HEK293 (cell line): ENCODE measurements at regions not wholly inside any gene's neighbourhood (a gene's known extent, or its start where the extent isn't known, plus 50 kb on each side); places are given as distances from the start of the nearest gene placed in this dataset.

Source experiments
- BCL11A ChIP-seq: fragments of 450-650 bp; formaldehyde crosslinking; IDR thresholded peaks from 2 replicates; pipeline ENCODE4 v1.5.1; 2016; ENCODE audit warnings: low read depth, missing biosample characterization, missing genetic modification characterization
- ZFP37 ChIP-seq: fragments of 450-650 bp; formaldehyde crosslinking; IDR thresholded peaks from 2 replicates; pipeline ENCODE4 v1.5.1; 2016; ENCODE audit warnings: missing biosample characterization, missing genetic modification characterization
- ZNF114 ChIP-seq: fragments of 450-650 bp; formaldehyde crosslinking; IDR thresholded peaks from 2 replicates; pipeline ENCODE4 v1.5.0; 2017; ENCODE audit warnings: missing biosample characterization, missing genetic modification characterization
- TF ChIP-seq, protein P1 (sequence below): fragments of 450-650 bp; formaldehyde crosslinking; IDR thresholded peaks from 2 replicates; pipeline ENCODE4 v1.5.1; 2016; ENCODE audit warnings: missing biosample characterization, missing genetic modification characterization
- TF ChIP-seq, protein P2 (sequence below): fragments of 450-650 bp; formaldehyde crosslinking; IDR thresholded peaks from 2 replicates; pipeline ENCODE4 v1.5.1; 2017; ENCODE audit warnings: missing biosample characterization, mild to moderate bottlenecking, missing genetic modification characterization, moderate library complexity
- TF ChIP-seq, protein P3 (sequence below): fragments of 450-650 bp; formaldehyde crosslinking; IDR thresholded peaks from 2 replicates; pipeline ENCODE4 v1.5.1; 2016; ENCODE audit warnings: missing biosample characterization, missing genetic modification characterization
- TF ChIP-seq, protein P4 (sequence below): fragments of 450-650 bp; formaldehyde crosslinking; IDR thresholded peaks from 2 replicates; pipeline ENCODE4 v1.5.1; 2016; ENCODE audit warnings: missing biosample characterization, missing genetic modification characterization

GRCh38 chr12:127538316-127538715 lies 728.7 kb upstream of the TMEM132C start:
- TF ChIP-seq, protein P1, sequence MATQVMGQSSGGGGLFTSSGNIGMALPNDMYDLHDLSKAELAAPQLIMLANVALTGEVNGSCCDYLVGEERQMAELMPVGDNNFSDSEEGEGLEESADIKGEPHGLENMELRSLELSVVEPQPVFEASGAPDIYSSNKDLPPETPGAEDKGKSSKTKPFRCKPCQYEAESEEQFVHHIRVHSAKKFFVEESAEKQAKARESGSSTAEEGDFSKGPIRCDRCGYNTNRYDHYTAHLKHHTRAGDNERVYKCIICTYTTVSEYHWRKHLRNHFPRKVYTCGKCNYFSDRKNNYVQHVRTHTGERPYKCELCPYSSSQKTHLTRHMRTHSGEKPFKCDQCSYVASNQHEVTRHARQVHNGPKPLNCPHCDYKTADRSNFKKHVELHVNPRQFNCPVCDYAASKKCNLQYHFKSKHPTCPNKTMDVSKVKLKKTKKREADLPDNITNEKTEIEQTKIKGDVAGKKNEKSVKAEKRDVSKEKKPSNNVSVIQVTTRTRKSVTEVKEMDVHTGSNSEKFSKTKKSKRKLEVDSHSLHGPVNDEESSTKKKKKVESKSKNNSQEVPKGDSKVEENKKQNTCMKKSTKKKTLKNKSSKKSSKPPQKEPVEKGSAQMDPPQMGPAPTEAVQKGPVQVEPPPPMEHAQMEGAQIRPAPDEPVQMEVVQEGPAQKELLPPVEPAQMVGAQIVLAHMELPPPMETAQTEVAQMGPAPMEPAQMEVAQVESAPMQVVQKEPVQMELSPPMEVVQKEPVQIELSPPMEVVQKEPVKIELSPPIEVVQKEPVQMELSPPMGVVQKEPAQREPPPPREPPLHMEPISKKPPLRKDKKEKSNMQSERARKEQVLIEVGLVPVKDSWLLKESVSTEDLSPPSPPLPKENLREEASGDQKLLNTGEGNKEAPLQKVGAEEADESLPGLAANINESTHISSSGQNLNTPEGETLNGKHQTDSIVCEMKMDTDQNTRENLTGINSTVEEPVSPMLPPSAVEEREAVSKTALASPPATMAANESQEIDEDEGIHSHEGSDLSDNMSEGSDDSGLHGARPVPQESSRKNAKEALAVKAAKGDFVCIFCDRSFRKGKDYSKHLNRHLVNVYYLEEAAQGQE (tag by site-specific recombination): no peak
- no peak for TF ChIP-seq ZNF114
- TF ChIP-seq, protein P2, sequence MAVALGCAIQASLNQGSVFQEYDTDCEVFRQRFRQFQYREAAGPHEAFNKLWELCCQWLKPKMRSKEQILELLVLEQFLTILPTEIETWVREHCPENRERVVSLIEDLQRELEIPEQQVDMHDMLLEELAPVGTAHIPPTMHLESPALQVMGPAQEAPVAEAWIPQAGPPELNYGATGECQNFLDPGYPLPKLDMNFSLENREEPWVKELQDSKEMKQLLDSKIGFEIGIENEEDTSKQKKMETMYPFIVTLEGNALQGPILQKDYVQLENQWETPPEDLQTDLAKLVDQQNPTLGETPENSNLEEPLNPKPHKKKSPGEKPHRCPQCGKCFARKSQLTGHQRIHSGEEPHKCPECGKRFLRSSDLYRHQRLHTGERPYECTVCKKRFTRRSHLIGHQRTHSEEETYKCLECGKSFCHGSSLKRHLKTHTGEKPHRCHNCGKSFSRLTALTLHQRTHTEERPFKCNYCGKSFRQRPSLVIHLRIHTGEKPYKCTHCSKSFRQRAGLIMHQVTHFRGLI (tag by site-specific recombination): no peak
- TF ChIP-seq, protein P3, sequence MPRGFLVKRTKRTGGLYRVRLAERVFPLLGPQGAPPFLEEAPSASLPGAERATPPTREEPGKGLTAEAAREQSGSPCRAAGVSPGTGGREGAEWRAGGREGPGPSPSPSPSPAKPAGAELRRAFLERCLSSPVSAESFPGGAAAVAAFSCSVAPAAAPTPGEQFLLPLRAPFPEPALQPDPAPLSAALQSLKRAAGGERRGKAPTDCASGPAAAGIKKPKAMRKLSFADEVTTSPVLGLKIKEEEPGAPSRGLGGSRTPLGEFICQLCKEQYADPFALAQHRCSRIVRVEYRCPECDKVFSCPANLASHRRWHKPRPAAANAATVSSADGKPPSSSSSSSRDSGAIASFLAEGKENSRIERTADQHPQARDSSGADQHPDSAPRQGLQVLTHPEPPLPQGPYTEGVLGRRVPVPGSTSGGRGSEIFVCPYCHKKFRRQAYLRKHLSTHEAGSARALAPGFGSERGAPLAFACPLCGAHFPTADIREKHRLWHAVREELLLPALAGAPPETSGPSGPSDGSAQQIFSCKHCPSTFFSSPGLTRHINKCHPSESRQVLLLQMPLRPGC (tag by site-specific recombination): no peak
- TF ChIP-seq, protein P4, sequence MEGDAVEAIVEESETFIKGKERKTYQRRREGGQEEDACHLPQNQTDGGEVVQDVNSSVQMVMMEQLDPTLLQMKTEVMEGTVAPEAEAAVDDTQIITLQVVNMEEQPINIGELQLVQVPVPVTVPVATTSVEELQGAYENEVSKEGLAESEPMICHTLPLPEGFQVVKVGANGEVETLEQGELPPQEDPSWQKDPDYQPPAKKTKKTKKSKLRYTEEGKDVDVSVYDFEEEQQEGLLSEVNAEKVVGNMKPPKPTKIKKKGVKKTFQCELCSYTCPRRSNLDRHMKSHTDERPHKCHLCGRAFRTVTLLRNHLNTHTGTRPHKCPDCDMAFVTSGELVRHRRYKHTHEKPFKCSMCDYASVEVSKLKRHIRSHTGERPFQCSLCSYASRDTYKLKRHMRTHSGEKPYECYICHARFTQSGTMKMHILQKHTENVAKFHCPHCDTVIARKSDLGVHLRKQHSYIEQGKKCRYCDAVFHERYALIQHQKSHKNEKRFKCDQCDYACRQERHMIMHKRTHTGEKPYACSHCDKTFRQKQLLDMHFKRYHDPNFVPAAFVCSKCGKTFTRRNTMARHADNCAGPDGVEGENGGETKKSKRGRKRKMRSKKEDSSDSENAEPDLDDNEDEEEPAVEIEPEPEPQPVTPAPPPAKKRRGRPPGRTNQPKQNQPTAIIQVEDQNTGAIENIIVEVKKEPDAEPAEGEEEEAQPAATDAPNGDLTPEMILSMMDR: no peak
- no peak for TF ChIP-seq ZFP37
- TF ChIP-seq BCL11A (tag by site-specific recombination): no peak
